H1 (cell line): ENCODE measurements at regions not wholly inside any gene's neighbourhood (a gene's known extent, or its start where the extent isn't known, plus 50 kb on each side); places are given as distances from the start of the nearest gene placed in this dataset.

ENCODE experiments used
- CTCF ChIA-PET: fragments of 300-600 bp; sonication (Branson Sonifier 250); formaldehyde crosslinking; loops from one replicate; lab custom pipeline; 2021; ENCODE audit not compliant: partially characterized antibody; lab: Charles Lee
- POLR2A ChIA-PET: fragments of 300-600 bp; sonication (Branson Sonifier 250); formaldehyde crosslinking; loops from one replicate; lab custom pipeline; 2021; ENCODE audit warnings: inconsistent platforms; ENCODE audit not compliant: partially characterized antibody; lab: Charles Lee
- DNase-seq, 2 experiments: peaks; one replicate each; pipeline versions ENCODE4 v3.0.0 to v3.0.0-alpha.2; 2010 to 2022; ENCODE audit warnings: low spot score in 2 of 2, low read depth in 1 of 2, mixed read lengths in 1 of 2
- FAIRE-seq: peaks from 2 replicates; lab custom pipeline; 2011; peaks lifted over from hg19 to GRCh38; lab: Jason Lieb, UNC
- H2AFZ ChIP-seq: 2 replicates; pipeline ENCODE4 v1.8.1; 2012; ENCODE audit warnings: low read length, inconsistent platforms
- H2AK5ac ChIP-seq: 2 replicates; pipeline ENCODE4 v1.6.1; 2013; ENCODE audit warnings: low read depth, low read length
- H2BK120ac ChIP-seq: replicated peaks from 2 replicates; pipeline ENCODE3; 2013; ENCODE audit warnings: low read depth, low read length, inconsistent platforms
- H2BK12ac ChIP-seq: 2 replicates; pipeline ENCODE4 v1.6.1; 2013; ENCODE audit warnings: low read depth, low read length
- H2BK15ac ChIP-seq: 2 replicates; pipeline ENCODE4 v1.6.1; 2013; ENCODE audit warnings: low read length
- H2BK20ac ChIP-seq: 2 replicates; pipeline ENCODE4 v1.6.1; 2013; ENCODE audit warnings: low read length
- H2BK5ac ChIP-seq: 2 replicates; pipeline ENCODE4 v1.6.1; 2013; ENCODE audit warnings: low read depth, low read length
- H3K14ac ChIP-seq: 2 replicates; pipeline ENCODE4 v1.6.1; 2013; ENCODE audit warnings: inconsistent platforms; ENCODE audit not compliant: insufficient read length
- H3K18ac ChIP-seq: 2 replicates; pipeline ENCODE4 v1.6.1; 2013; ENCODE audit warnings: low read length; ENCODE audit errors: extremely low read depth
- H3K23ac ChIP-seq: 2 replicates; pipeline ENCODE4 v1.6.1; 2013; ENCODE audit warnings: inconsistent platforms; ENCODE audit not compliant: insufficient read length
- H3K23me2 ChIP-seq: 2 replicates; pipeline ENCODE4 v1.6.1; 2013; ENCODE audit warnings: low read depth, low read length
- H3K27ac ChIP-seq: 2 replicates; pipeline ENCODE4 v1.6.1; 2011; ENCODE audit warnings: low read depth, low read length, inconsistent platforms
- H3K27me3 ChIP-seq, 4 experiments: replicated peaks in 1 of 4; 1 replicate in 1 of 4; 2 replicates in 3 of 4; pipeline versions ENCODE4 v1.6.1 to v1.8.1; 2011 to 2013; ENCODE audit warnings: low read length in 3 of 4, mild to moderate bottlenecking in 3 of 4, inconsistent platforms in 2 of 4, mixed read lengths in 2 of 4, moderate library complexity in 1 of 4; ENCODE audit not compliant: control insufficient read depth in 3 of 4, insufficient read depth in 3 of 4; ENCODE audit errors: extremely low read depth in 1 of 4
- H3K36me3 ChIP-seq, 4 experiments: 2 replicates each; pipeline versions ENCODE4 v1.6.1 to v1.8.1; 2011 to 2013; ENCODE audit warnings: mild to moderate bottlenecking in 4 of 4, low read length in 3 of 4, moderate library complexity in 2 of 4, control low read depth in 1 of 4, inconsistent platforms in 1 of 4; ENCODE audit not compliant: insufficient read depth in 4 of 4, control insufficient read depth in 2 of 4
- H3K4ac ChIP-seq: replicated peaks from 2 replicates; pipeline ENCODE3; 2013; ENCODE audit warnings: low read length, low read depth, mixed read lengths, inconsistent platforms; ENCODE audit not compliant: insufficient read length
- H3K4me1 ChIP-seq, 4 experiments: replicated peaks in 1 of 4; 1 replicate in 1 of 4; 2 replicates in 3 of 4; pipeline versions ENCODE4 v1.6.1 to v1.8.1; 2011 to 2013; ENCODE audit warnings: low read length in 3 of 4, inconsistent platforms in 2 of 4, mixed read lengths in 1 of 4; ENCODE audit not compliant: insufficient read depth in 4 of 4, control insufficient read depth in 3 of 4
- H3K4me2 ChIP-seq, 2 experiments: 2 replicates each; pipeline versions ENCODE4 v1.6.1 to v1.8.1; 2011 to 2013; ENCODE audit warnings: low read depth in 2 of 2, low read length in 2 of 2, control low read depth in 1 of 2, inconsistent platforms in 1 of 2, mild to moderate bottlenecking in 1 of 2; ENCODE audit not compliant: insufficient read depth in 1 of 2
- H3K4me3 ChIP-seq, 4 experiments: fragments of 200-600, 300-600 bp in 1 of 4; sonication (generic), shearing (Covaris generic), sonication (Bioruptor Twin) in 1 of 4; 2 replicates each; pipeline versions ENCODE4 v1.5.1 to v1.8.1; 2011 to 2016; ENCODE audit warnings: low read length in 4 of 4, low read depth in 3 of 4, control low read depth in 2 of 4, inconsistent platforms in 2 of 4, mild to moderate bottlenecking in 2 of 4, mixed read lengths in 1 of 4, moderate library complexity in 1 of 4; ENCODE audit not compliant: insufficient read depth in 2 of 4; ENCODE audit errors: extremely low read depth in 1 of 4
- H3K56ac ChIP-seq: replicated peaks from 2 replicates; pipeline ENCODE3; 2013; ENCODE audit warnings: low read depth, mild to moderate bottlenecking, mixed read lengths, low read length, inconsistent platforms; ENCODE audit not compliant: insufficient read length
- H3K79me1 ChIP-seq: 2 replicates; pipeline ENCODE4 v1.6.1; 2013; ENCODE audit warnings: low read depth, low read length, control low read depth
- H3K79me2 ChIP-seq, 2 experiments: 2 replicates each; pipeline versions ENCODE4 v1.6.1 to v1.8.1; 2012 to 2013; ENCODE audit warnings: low read length in 2 of 2, mild to moderate bottlenecking in 2 of 2, inconsistent platforms in 1 of 2; ENCODE audit not compliant: insufficient read depth in 2 of 2, control insufficient read depth in 1 of 2
- H3K9ac ChIP-seq, 4 experiments: replicated peaks in 1 of 4; 1 replicate in 1 of 4; 2 replicates in 3 of 4; pipeline versions ENCODE4 v1.6.1 to v1.8.1; 2011 to 2013; ENCODE audit warnings: low read depth in 3 of 4, low read length in 3 of 4, control low read depth in 2 of 4, mild to moderate bottlenecking in 2 of 4, moderate library complexity in 2 of 4, inconsistent platforms in 1 of 4; ENCODE audit errors: extremely low read depth in 1 of 4
- H3K9me3 ChIP-seq, 2 experiments: 2 replicates each; pipeline versions ENCODE4 v1.6.1 to v1.8.1; 2012 to 2013; ENCODE audit warnings: mild to moderate bottlenecking in 2 of 2, moderate library complexity in 2 of 2, control low read depth in 1 of 2, inconsistent platforms in 1 of 2, low read depth in 1 of 2, low read length in 1 of 2, mixed read lengths in 1 of 2; ENCODE audit not compliant: insufficient read depth in 2 of 2
- H4K20me1 ChIP-seq, 2 experiments: replicated peaks in 1 of 2; 2 replicates each; pipeline versions ENCODE3 to v1.8.1; 2011 to 2013; ENCODE audit warnings: inconsistent platforms in 2 of 2, low read length in 2 of 2, mild to moderate bottlenecking in 1 of 2; ENCODE audit not compliant: insufficient read depth in 2 of 2, control insufficient read depth in 1 of 2
- H4K5ac ChIP-seq: 2 replicates; pipeline ENCODE4 v1.6.1; 2013; ENCODE audit warnings: low read length, low read depth, mixed read lengths, inconsistent platforms; ENCODE audit not compliant: insufficient read length
- H4K8ac ChIP-seq: 2 replicates; pipeline ENCODE4 v1.8.0; 2013; ENCODE audit warnings: mild to moderate bottlenecking, moderate library complexity, low read length, inconsistent platforms; ENCODE audit not compliant: insufficient read depth; ENCODE audit errors: extremely low read depth
- H4K91ac ChIP-seq: replicated peaks from 2 replicates; pipeline ENCODE3; 2013; ENCODE audit warnings: low read length, mixed read lengths, inconsistent platforms; ENCODE audit not compliant: insufficient read length
- NANOG ChIP-seq: IDR thresholded peaks from 2 replicates; pipeline ENCODE4 v1.6.1; 2011; ENCODE audit warnings: low read length, low read depth, mild to moderate bottlenecking, inconsistent platforms; ENCODE audit not compliant: insufficient read depth, poor library complexity, severe bottlenecking
- TEAD4 ChIP-seq: IDR thresholded peaks from 2 replicates; pipeline ENCODE4 v1.6.1; 2012; ENCODE audit warnings: low read depth, low read length, inconsistent platforms, mixed read lengths
- WGBS, 2 experiments: shearing (Covaris generic) in 1 of 2; methylation state at CpG; one replicate each; pipeline versions ENCODE4 v1.1.6 to v1.1.7; 2013 to 2015; ENCODE audit warnings: low lambda C conversion rate in 2 of 2, mixed read lengths in 2 of 2, inconsistent platforms in 1 of 2, low coverage in 1 of 2, missing lambda C conversion rate in 1 of 2; ENCODE audit not compliant: insufficient replicate concordance in 2 of 2, insufficient coverage in 1 of 2, insufficient read length in 1 of 2; ENCODE audit errors: extremely low coverage in 1 of 2, missing lambda C conversion rate in 1 of 2; 5-methylcytosine and 5-hydroxymethylcytosine counted together

GRCh38 chr16:86382067-86382773 lies 128.1 kb upstream of the FOXF1 start:
- no peak overlapping the region for H3K9ac ChIP-seq
- CTCF ChIA-PET: interaction anchor here (0.7 to 1.4 kb wide), 7 partner anchors 10 to 896 kb away, joined by 3 to 5 read pairs (median 4); no protein-coding TSS in a partner anchor
- H3K23ac ChIP-seq: no peak overlapping the region
- H2BK12ac ChIP-seq: 0 out of 2 replicates have a peak overlapping the region, but pooled peaks have one; percentile 84
- H4K8ac ChIP-seq: no peak overlapping the region
- H2AK5ac ChIP-seq: no peak overlapping the region
- WGBS, 2 experiments: 89% methylated on average over 17 of the region's 17 CpGs; no CpG with 5 or more reads in 1 of the 2 experiments
- no peaks in the 10 kb centered on the region for H3K36me3 ChIP-seq
- no peak overlapping the region for H4K5ac ChIP-seq
- no peaks in the 10 kb centered on the region for H3K79me2 ChIP-seq
- H3K27ac ChIP-seq: no peak overlapping the region
- no peak overlapping the region for H2BK120ac ChIP-seq
- H4K91ac ChIP-seq: peak overlapping the region; percentile 34
- no peak overlapping the region for H3K4ac ChIP-seq
- peaks cover 0 to 2% (median 0%) of the 10 kb centered on the region in 4 experiments; a peak in 2 of 7 replicates for H3K27me3 ChIP-seq
- no peak overlapping the region for H3K14ac ChIP-seq
- DNase-seq (no peak), FAIRE-seq (no peak)
- TF ChIP-seq NANOG (no peak), TEAD4 (0 out of 2 replicates have a peak, but pooled peaks have one; percentile 29)
- H2BK15ac ChIP-seq: no peak overlapping the region
- H2AFZ ChIP-seq: peak overlapping the region; percentile 85; the same call in 1 of the 2 replicates
- POLR2A ChIA-PET: interaction anchor here (1.3 to 2.2 kb wide), 2 partner anchors 19 to 25 kb away, joined by 5 to 6 read pairs; no protein-coding TSS in a partner anchor
- no peaks in the 10 kb centered on the region for H3K79me1 ChIP-seq
- H3K9me3 ChIP-seq: no peaks in the 10 kb centered on the region
- H4K20me1 ChIP-seq: no peaks in the 10 kb centered on the region
- peaks cover 0 to 3% (median 0%) of the 10 kb centered on the region in 4 experiments; a peak in 4 of 7 replicates for H3K4me1 ChIP-seq
- H3K23me2 ChIP-seq: no peaks in the 10 kb centered on the region; the same call in 1 of the 2 replicates
- H2BK5ac ChIP-seq: peak overlapping the region; percentile 39; the same call in 1 of the 2 replicates
- H3K56ac ChIP-seq: no peak overlapping the region
- peak overlapping the region; percentile 19; the same call in 1 of the 2 replicates for H3K18ac ChIP-seq
- 0 out of 2 replicates have a peak overlapping the region, but pooled peaks have one; percentile 21 for H2BK20ac ChIP-seq
- no peak overlapping the region for H3K4me3 ChIP-seq
- H3K4me2 ChIP-seq: no peak overlapping the region
